ENCODE measurements at regions not wholly inside any gene's neighbourhood (a gene's known extent, or its start where the extent isn't known, plus 50 kb on each side); places are given as distances from the start of the nearest gene placed in this dataset.

GRCh38 chr4:123283371-123283895 is 113.2 kb upstream of the SPRY1 start:
- TF ChIP-seq POLR2A (IDR thresholded peaks at IDR 0.05): no peak
- Histone ChIP-seq H3K4me3 (no peak overlapping the region), H3K27ac (no peak overlapping the region)

GRCh38 chr4:123284168-123284567 is 112.4 kb upstream of the SPRY1 start:
- intact Hi-C loops (cut with DNase I): no loop called here
- no peak overlapping the region for H3K4me3 ChIP-seq
- TF ChIP-seq POLR2A (IDR thresholded peaks at IDR 0.05) (no peak), CTCF (IDR thresholded peaks at IDR 0.05) (no peak)
- peaks cover 0 to 8% of the 10 kb centered on the region in 2 donors for H3K4me1 ChIP-seq (replicated peaks in 1 of 2)
- no peaks in the 10 kb centered on the region for H3K27me3 ChIP-seq
- H3K9me3 ChIP-seq (replicated peaks in 1 of 3): no peaks in the 10 kb centered on the region
- WGBS, 4 donors: 14 to 22% (median 18%) methylated on average over 2 of the region's 2 CpGs
- H3K36me3 ChIP-seq (replicated peaks in 1 of 2): no peaks in the 10 kb centered on the region
- no peak for DNase-seq
- no peak overlapping the region for H3K27ac ChIP-seq

More at GRCh38 chr4:123283371-123283895, 113.2 kb upstream of the SPRY1 start:
- Histone ChIP-seq H3K36me3 (replicated peaks in 1 of 2) (no peaks in the 10 kb centered on the region), H3K4me1 (replicated peaks in 1 of 2) (peaks cover 0 to 8% of the 10 kb centered on the region in 2 donors), H3K27me3 (no peaks in the 10 kb centered on the region), H3K9me3 (replicated peaks in 1 of 3) (no peaks in the 10 kb centered on the region)
- intact Hi-C loops (cut with DNase I): no loop called here
- WGBS, 4 donors: 94 to 98% (median 95%) methylated on average over 3 of the region's 3 CpGs
- no peak for DNase-seq

- peaks cover 0 to 8% of the 10 kb centered on the region in 2 donors for H3K4me1 ChIP-seq (replicated peaks in 1 of 2)
- peaks cover 0 to 9% (median 8%) of the 10 kb centered on the region in 3 donors for H3K9me3 ChIP-seq (replicated peaks in 1 of 3)
- no peak for DNase-seq
- H3K27ac ChIP-seq: no peak overlapping the region
- intact Hi-C loops (cut with DNase I): no loop called here
- no peak overlapping the region for H3K4me3 ChIP-seq
- WGBS, 4 donors: 86 to 98% (median 97%) methylated on average over 2 of the region's 2 CpGs
- no peaks in the 10 kb centered on the region for H3K27me3 ChIP-seq
- TF ChIP-seq POLR2A (IDR thresholded peaks at IDR 0.05): no peak
- no peaks in the 10 kb centered on the region for H3K36me3 ChIP-seq (replicated peaks in 1 of 2)
Observed at GRCh38 chr4:123286903-123287466, 109.6 kb upstream of the SPRY1 start.

- TF ChIP-seq POLR2A (IDR thresholded peaks at IDR 0.05) (no peak), CTCF (IDR thresholded peaks at IDR 0.05) (no peak)
- no peak for DNase-seq
- WGBS, 4 donors: 90 to 94% (median 93%) methylated on average over 3 of the region's 3 CpGs
- peaks cover 0 to 6% of the 10 kb centered on the region in 2 donors for H3K4me1 ChIP-seq (replicated peaks in 1 of 2)
- intact Hi-C loops (cut with DNase I): no loop called here
- H3K27me3 ChIP-seq: no peaks in the 10 kb centered on the region
- no peaks in the 10 kb centered on the region for H3K36me3 ChIP-seq (replicated peaks in 1 of 2)
- H3K27ac ChIP-seq: no peak overlapping the region
- no peak overlapping the region for H3K4me3 ChIP-seq
- peaks cover 0 to 12% (median 9%) of the 10 kb centered on the region in 3 donors for H3K9me3 ChIP-seq (replicated peaks in 1 of 3)
Observed at GRCh38 chr4:123288309-123289025, 108.1 kb upstream of the SPRY1 start.

GRCh38 chr4:123291329-123291728 is 105.3 kb upstream of the SPRY1 start:
- intact Hi-C loops (cut with DNase I): no loop called here
- Histone ChIP-seq H3K4me3 (no peak overlapping the region), H3K27ac (no peak overlapping the region), H3K4me1 (replicated peaks in 1 of 2) (no peaks in the 10 kb centered on the region), H3K36me3 (replicated peaks in 1 of 2) (no peaks in the 10 kb centered on the region), H3K9me3 (replicated peaks in 1 of 3) (peaks cover 0 to 12% (median 9%) of the 10 kb centered on the region in 3 donors), H3K27me3 (no peaks in the 10 kb centered on the region)
- TF ChIP-seq POLR2A (IDR thresholded peaks at IDR 0.05) (no peak), CTCF (IDR thresholded peaks at IDR 0.05) (no peak)
- no peak for DNase-seq

Measured in adrenal gland (tissue), 9 donors.